ENCODE measurements at regions not wholly inside any gene's neighbourhood (a gene's known extent, or its start where the extent isn't known, plus 50 kb on each side); places are given as distances from the start of the nearest gene placed in this dataset.

DNA sequence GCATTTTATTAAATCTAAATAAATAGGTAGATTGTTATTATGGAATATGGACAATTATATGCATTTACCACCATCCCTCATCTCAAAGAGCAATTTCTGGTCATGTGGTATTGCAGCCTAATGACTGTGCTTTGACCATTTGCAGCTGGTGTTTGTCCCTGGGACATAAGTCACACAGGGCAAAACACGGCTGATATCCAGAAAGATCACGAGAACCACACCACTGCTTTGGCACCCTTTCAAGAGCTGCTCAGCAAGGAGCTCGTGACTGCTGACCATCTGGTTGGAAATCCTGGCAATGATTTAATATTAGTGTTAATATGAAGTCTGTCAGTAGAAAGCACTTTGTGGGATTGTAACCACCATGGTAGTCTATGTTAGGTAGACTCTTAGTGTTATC lies 545.0 kb downstream of the GBA3 start:
- TF ChIP-seq, protein P1, sequence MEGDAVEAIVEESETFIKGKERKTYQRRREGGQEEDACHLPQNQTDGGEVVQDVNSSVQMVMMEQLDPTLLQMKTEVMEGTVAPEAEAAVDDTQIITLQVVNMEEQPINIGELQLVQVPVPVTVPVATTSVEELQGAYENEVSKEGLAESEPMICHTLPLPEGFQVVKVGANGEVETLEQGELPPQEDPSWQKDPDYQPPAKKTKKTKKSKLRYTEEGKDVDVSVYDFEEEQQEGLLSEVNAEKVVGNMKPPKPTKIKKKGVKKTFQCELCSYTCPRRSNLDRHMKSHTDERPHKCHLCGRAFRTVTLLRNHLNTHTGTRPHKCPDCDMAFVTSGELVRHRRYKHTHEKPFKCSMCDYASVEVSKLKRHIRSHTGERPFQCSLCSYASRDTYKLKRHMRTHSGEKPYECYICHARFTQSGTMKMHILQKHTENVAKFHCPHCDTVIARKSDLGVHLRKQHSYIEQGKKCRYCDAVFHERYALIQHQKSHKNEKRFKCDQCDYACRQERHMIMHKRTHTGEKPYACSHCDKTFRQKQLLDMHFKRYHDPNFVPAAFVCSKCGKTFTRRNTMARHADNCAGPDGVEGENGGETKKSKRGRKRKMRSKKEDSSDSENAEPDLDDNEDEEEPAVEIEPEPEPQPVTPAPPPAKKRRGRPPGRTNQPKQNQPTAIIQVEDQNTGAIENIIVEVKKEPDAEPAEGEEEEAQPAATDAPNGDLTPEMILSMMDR (IDR thresholded peaks at IDR 0.05): no peak
- no peak for TF ChIP-seq POLR2A (IDR thresholded peaks at IDR 0.05)
